SK-N-SH (cell line): ENCODE measurements at regions not wholly inside any gene's neighbourhood (a gene's known extent, or its start where the extent isn't known, plus 50 kb on each side); places are given as distances from the start of the nearest gene placed in this dataset.

Source experiments
- CTCF ChIA-PET: fragments of 300-600, 350-600 bp; formaldehyde crosslinking; extraction: SDS; loops from one replicate; lab custom pipeline; 2021; lab: Yijun Ruan, JAX
- POLR2A ChIA-PET: fragments of 350-600 bp; sonication (Branson Sonifier 250); formaldehyde crosslinking; extraction: SDS; loops from one replicate; lab custom pipeline; 2020; ENCODE audit warnings: antibody characterized with exemption, inconsistent platforms; lab: Yijun Ruan, JAX
- DNase-seq: peaks from one replicate; pipeline ENCODE4 v3.0.0; 2012
- H2AFZ ChIP-seq: fragments of 200-600 bp; sonication (generic); 2 replicates; pipeline ENCODE4 v1.8.1; 2016; ENCODE audit warnings: antibody characterized with exemption, mild to moderate bottlenecking, low read depth
- H3F3A ChIP-seq: fragments of 200-600 bp; sonication (generic); replicated peaks from 2 replicates; pipeline ENCODE3; 2016; ENCODE audit warnings: antibody characterized with exemption, mild to moderate bottlenecking; ENCODE audit not compliant: insufficient read depth
- H3K27ac ChIP-seq, 2 experiments: fragments of 200-500 bp in 1 of 2; fragments of 200-600 bp in 1 of 2; sonication (Bioruptor generic) in 1 of 2; sonication (generic), shearing (Covaris generic) in 1 of 2; 2 replicates each; pipeline versions ENCODE4 v1.5.1 to v1.6.1; 2014 to 2016; ENCODE audit warnings: low read depth in 2 of 2, inconsistent platforms in 1 of 2, low read length in 1 of 2, mild to moderate bottlenecking in 1 of 2, mixed read lengths in 1 of 2
- H3K27me3 ChIP-seq: fragments of 200-600 bp; sonication (generic), shearing (Covaris generic); 2 replicates; pipeline ENCODE4 v1.6.1; 2016; ENCODE audit warnings: mixed run types; ENCODE audit not compliant: insufficient read depth
- H3K36me3 ChIP-seq, 2 experiments: fragments of 200-500 bp in 1 of 2; fragments of 200-600 bp in 1 of 2; sonication (Bioruptor generic) in 1 of 2; sonication (generic) in 1 of 2; replicated peaks in 1 of 2; 2 replicates each; pipeline versions ENCODE3 to v1.5.1; 2014 to 2016; ENCODE audit warnings: low read length in 1 of 2, mild to moderate bottlenecking in 1 of 2; ENCODE audit not compliant: insufficient read depth in 2 of 2, control insufficient read depth in 1 of 2
- H3K4me1 ChIP-seq, 2 experiments: fragments of 200-500 bp in 1 of 2; fragments of 200-600 bp in 1 of 2; sonication (Bioruptor generic) in 1 of 2; sonication (generic), shearing (Covaris generic) in 1 of 2; 2 replicates each; pipeline versions ENCODE4 v1.5.1 to v1.6.1; 2014 to 2016; ENCODE audit warnings: low read depth in 1 of 2, low read length in 1 of 2, mixed run types in 1 of 2; ENCODE audit not compliant: insufficient read depth in 2 of 2, control insufficient read depth in 1 of 2
- H3K4me2 ChIP-seq: fragments of 200-600 bp; sonication (generic), shearing (Covaris generic); 2 replicates; pipeline ENCODE4 v1.6.1; 2017; ENCODE audit warnings: mixed run types
- H3K4me3 ChIP-seq, 2 experiments: fragments of 200-500 bp in 1 of 2; fragments of 200-600 bp in 1 of 2; sonication (Bioruptor generic) in 1 of 2; sonication (generic), shearing (Covaris generic) in 1 of 2; 2 replicates each; pipeline versions ENCODE4 v1.5.1 to v1.8.1; 2014 to 2016; ENCODE audit warnings: low read depth in 2 of 2, inconsistent platforms in 1 of 2, low read length in 1 of 2, mild to moderate bottlenecking in 1 of 2, mixed read lengths in 1 of 2, moderate library complexity in 1 of 2
- H3K79me2 ChIP-seq: fragments of 200-600 bp; sonication (generic); 2 replicates; pipeline ENCODE4 v1.8.1; 2017; ENCODE audit warnings: mild to moderate bottlenecking; ENCODE audit not compliant: insufficient read depth
- H3K9ac ChIP-seq: fragments of 200-600 bp; sonication (generic); 2 replicates; pipeline ENCODE4 v1.6.1; 2017; ENCODE audit warnings: mixed run types
- H3K9me2 ChIP-seq: fragments of 200-600 bp; sonication (generic); 2 replicates; pipeline ENCODE4 v1.6.1; 2017; ENCODE audit warnings: mixed run types
- H3K9me3 ChIP-seq: fragments of 200-600 bp; sonication (generic); 2 replicates; pipeline ENCODE4 v1.6.1; 2017; ENCODE audit warnings: mixed run types, mild to moderate bottlenecking, moderate library complexity
- H4K20me1 ChIP-seq: fragments of 200-600 bp; sonication (generic); 2 replicates; pipeline ENCODE4 v1.6.1; 2017; ENCODE audit warnings: mild to moderate bottlenecking, mixed run types; ENCODE audit not compliant: insufficient read depth
- CHD2 ChIP-seq: fragments of 150-350 bp; IDR thresholded peaks from 2 replicates; pipeline ENCODE4 v1.6.1; 2018; ENCODE audit warnings: low read length; ENCODE audit not compliant: partially characterized antibody
- FOSL2 ChIP-seq: IDR thresholded peaks from 2 replicates; pipeline ENCODE4 v1.4.0; 2012; ENCODE audit warnings: low read depth, mild to moderate bottlenecking, moderate library complexity, borderline replicate concordance
- FOXM1 ChIP-seq: IDR thresholded peaks from 2 replicates; pipeline ENCODE4 v1.4.0; 2012; ENCODE audit warnings: low read depth, mild to moderate bottlenecking
- GATA2 ChIP-seq: sonication (generic); formaldehyde crosslinking; IDR thresholded peaks from 2 replicates; pipeline ENCODE4 v1.5.0; 2020; ENCODE audit warnings: mild to moderate bottlenecking, missing genetic modification reagents
- NRF1 ChIP-seq: IDR thresholded peaks from 2 replicates; pipeline ENCODE4 v1.6.1; 2012; ENCODE audit warnings: low read depth, mild to moderate bottlenecking, low read length
- RCOR1 ChIP-seq: fragments of 150-350 bp; IDR thresholded peaks from 2 replicates; pipeline ENCODE4 v1.6.1; 2017; ENCODE audit warnings: antibody characterized with exemption, low read length
- REST ChIP-seq: IDR thresholded peaks from 2 replicates; pipeline ENCODE4 v1.6.1; 2012; ENCODE audit warnings: mild to moderate bottlenecking, low read depth, low read length, moderate library complexity
- TCF12 ChIP-seq: IDR thresholded peaks from 2 replicates; pipeline ENCODE4 v1.4.0; 2012
- WGBS: methylation state at CpG from one replicate; pipeline ENCODE4 v1.1.6; 2017; ENCODE audit warnings: low lambda C conversion rate; 5-methylcytosine and 5-hydroxymethylcytosine counted together

DNA sequence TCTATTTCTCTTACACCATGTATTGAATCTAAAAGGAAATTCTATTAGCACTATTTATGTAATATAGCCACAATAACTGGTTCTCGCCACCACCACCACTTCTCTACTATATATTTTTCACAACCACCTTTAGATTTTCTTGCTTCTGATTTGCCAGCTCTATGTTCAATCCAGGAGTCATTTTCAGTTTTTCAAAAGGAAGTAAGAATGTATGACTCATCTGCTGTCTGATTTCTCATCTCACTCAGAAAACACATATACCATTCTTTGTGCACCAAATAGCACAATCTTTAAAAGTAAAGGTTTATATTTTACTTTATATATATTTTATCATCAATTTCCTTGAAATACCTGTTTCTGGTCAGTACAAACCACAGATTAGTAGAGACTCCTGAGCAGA lies 1127.5 kb downstream of the TAF11L14 start:
- Histone ChIP-seq H3K27me3 (no peaks in the 10 kb centered on the region), H3K36me3 (no peaks in the 10 kb centered on the region), H3K9me3 (no peaks in the 10 kb centered on the region), H3K79me2 (no peaks in the 10 kb centered on the region), H2AFZ (no peak overlapping the region), H3K4me1 (no peaks in the 10 kb centered on the region), H3K9ac (no peak overlapping the region), H3F3A (peaks cover 3% of the 10 kb centered on the region), H3K9me2 (no peaks in the 10 kb centered on the region), H3K4me3 (no peak overlapping the region), H3K4me2 (no peak overlapping the region), H3K27ac (no peak overlapping the region), H4K20me1 (no peaks in the 10 kb centered on the region)
- no peak for DNase-seq
- TF ChIP-seq FOSL2 (peak; percentile 23; the same call in 1 of the 2 replicates), GATA2 (CRISPR knock-in tag) (no peak)
- ChIA-PET POLR2A (no interaction called here), CTCF (no interaction called here)
- 39% methylated on average over 1 of the region's 1 CpG for WGBS

GRCh38 chr5:18764161-18764560 lies 1129.9 kb downstream of the TAF11L14 start:
- Histone ChIP-seq H3K27me3 (no peaks in the 10 kb centered on the region; the same call in 1 of the 2 replicates), H3K9me2 (no peaks in the 10 kb centered on the region), H3K4me1 (no peaks in the 10 kb centered on the region), H3K4me3 (no peak overlapping the region), H3K27ac (no peak overlapping the region), H3F3A (peaks cover 3% of the 10 kb centered on the region), H4K20me1 (no peaks in the 10 kb centered on the region), H3K79me2 (no peaks in the 10 kb centered on the region), H3K4me2 (no peak overlapping the region), H2AFZ (no peak overlapping the region), H3K36me3 (no peaks in the 10 kb centered on the region), H3K9ac (no peak overlapping the region), H3K9me3 (no peaks in the 10 kb centered on the region)
- DNase-seq, result no peak
- ChIA-PET CTCF (no interaction called here), POLR2A (no interaction called here)
- TF ChIP-seq REST (no peak), CHD2 (no peak), NRF1 (no peak), RCOR1 (no peak)

DNA sequence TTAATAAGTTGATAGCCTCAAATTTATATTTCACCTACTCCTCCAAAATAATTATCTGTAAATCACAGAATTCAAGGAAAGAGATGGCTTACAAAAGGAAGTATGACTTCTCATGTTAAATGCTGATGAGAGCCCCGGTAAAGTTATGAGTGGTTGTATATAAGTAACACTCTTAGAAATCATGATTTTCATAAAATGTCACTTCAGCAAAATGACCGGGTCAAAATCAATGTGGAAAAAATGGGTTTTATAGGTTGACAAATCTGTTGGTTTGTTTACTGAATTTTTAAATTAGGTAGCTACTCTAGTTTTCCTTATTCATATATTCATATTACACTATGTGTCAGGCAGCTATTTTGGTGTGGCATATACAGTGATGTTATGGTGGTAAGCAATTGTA lies 1131.0 kb downstream of the TAF11L14 start:
- TF ChIP-seq FOXM1, result no peak
- TF ChIP-seq TCF12, result no peak
- no peak for TF ChIP-seq NRF1
- Histone ChIP-seq H3K4me2 (no peak overlapping the region), H2AFZ (no peak overlapping the region), H3K9me2 (0 out of 2 replicates have a peak, but pooled peaks cover 4% of the 10 kb centered on the region), H3K4me3 (no peak overlapping the region), H3K9me3 (no peaks in the 10 kb centered on the region), H3F3A (peaks cover 3% of the 10 kb centered on the region), H3K79me2 (no peaks in the 10 kb centered on the region), H4K20me1 (no peaks in the 10 kb centered on the region), H3K27me3 (no peaks in the 10 kb centered on the region; the same call in 1 of the 2 replicates), H3K4me1 (no peaks in the 10 kb centered on the region), H3K27ac (no peak overlapping the region), H3K36me3 (no peaks in the 10 kb centered on the region), H3K9ac (no peak overlapping the region)
- DNase-seq, result no peak
- POLR2A ChIA-PET, result no interaction called here
- WGBS, result 79% methylated on average over 2 of the region's 2 CpGs
- CTCF ChIA-PET, result no interaction called here
